ENCODE measurements at regions not wholly inside any gene's neighbourhood (a gene's known extent, or its start where the extent isn't known, plus 50 kb on each side); places are given as distances from the start of the nearest gene placed in this dataset.

DNA sequence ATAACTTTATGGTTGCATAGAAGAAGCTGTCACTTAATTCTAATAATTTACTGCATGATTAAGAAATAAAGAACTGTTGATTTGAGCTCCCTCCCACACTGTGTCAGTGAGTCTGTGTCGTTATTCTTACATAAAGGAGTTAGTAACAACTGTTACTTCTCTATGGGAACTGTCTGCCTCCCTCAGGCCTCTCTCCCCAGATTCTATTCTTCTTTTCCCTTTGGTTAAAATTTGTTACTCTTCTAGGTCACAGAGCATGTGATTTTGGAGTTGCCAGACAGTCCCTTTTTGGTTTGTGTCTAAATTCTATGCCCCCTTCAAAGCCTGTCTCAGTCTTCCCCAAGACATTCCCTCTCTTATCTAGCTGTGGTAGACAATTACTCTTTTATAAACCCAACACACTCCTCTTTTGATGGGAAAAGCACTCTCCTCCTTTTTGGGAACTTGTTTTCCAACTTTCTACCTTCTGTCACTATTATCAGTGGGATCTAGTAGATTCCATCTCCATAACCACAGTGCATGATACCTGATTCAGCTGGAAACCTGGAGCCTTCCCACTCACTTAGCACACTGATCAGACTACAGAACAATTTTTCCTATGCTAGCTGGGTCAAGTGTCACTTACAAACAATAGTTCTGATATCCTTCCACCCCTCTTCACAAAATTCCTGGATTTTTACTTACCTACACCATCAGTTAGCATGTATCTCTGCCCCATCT, 422.1 kb upstream of the TGFBR2 start:
- TF ChIP-seq, protein P1, sequence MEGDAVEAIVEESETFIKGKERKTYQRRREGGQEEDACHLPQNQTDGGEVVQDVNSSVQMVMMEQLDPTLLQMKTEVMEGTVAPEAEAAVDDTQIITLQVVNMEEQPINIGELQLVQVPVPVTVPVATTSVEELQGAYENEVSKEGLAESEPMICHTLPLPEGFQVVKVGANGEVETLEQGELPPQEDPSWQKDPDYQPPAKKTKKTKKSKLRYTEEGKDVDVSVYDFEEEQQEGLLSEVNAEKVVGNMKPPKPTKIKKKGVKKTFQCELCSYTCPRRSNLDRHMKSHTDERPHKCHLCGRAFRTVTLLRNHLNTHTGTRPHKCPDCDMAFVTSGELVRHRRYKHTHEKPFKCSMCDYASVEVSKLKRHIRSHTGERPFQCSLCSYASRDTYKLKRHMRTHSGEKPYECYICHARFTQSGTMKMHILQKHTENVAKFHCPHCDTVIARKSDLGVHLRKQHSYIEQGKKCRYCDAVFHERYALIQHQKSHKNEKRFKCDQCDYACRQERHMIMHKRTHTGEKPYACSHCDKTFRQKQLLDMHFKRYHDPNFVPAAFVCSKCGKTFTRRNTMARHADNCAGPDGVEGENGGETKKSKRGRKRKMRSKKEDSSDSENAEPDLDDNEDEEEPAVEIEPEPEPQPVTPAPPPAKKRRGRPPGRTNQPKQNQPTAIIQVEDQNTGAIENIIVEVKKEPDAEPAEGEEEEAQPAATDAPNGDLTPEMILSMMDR (IDR thresholded peaks at IDR 0.05): no peak
- TF ChIP-seq POLR2A (IDR thresholded peaks at IDR 0.05): no peak
